ENCODE measurements at regions not wholly inside any gene's neighbourhood (a gene's known extent, or its start where the extent isn't known, plus 50 kb on each side); places are given as distances from the start of the nearest gene placed in this dataset.

DNA sequence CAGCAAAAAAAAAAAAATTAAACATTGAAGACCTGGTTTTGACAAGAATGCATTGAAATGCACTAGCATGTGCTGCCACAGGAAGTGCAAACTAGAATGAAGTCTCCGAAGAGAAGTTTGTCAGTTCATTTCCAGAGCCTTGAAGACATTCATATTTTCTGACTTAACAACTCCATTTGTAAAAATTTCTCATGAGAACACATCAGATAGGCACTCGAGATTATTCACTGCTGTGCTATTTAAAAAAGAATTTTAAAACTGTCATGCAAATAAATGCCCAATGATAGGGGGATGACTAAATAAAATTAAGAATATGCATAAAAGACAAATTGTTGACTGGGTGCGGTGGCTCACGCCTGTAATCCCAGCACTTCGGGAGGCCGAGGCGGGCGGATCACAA is 394.6 kb upstream of the JARID2 start:
- Histone ChIP-seq H3K9me3 (no peaks in the 10 kb centered on the region), H3K4me1 (no peaks in the 10 kb centered on the region), H3K4me3 (no peak overlapping the region), H3K27ac (no peak overlapping the region), H3K27me3 (no peaks in the 10 kb centered on the region), H3K36me3 (no peaks in the 10 kb centered on the region)
- in situ Hi-C loops (cut with MboI; ENCODE audit: low pct_ligation_motif_present in 1 of 4, low pct_unique_long_range_greater_than_20kb in 1 of 4, low sequenced_read_pairs in 3 of 4) (no loop called here), intact Hi-C loops (cut with DNase I; ENCODE audit: low total_unique reads) (no loop called here)
- DNase-seq, result no peak
- WGBS, 2 donors (ENCODE audit: low coverage in 1 of 2), result 91 to 92% methylated on average over 7 to 8 of the region's 8 CpGs
- no peak for TF ChIP-seq EP300 (IDR thresholded peaks at IDR 0.05; ENCODE audit: low read depth)
- TF ChIP-seq POLR2AphosphoS5 (IDR thresholded peaks at IDR 0.05), result no peak
- TF ChIP-seq, protein P1, sequence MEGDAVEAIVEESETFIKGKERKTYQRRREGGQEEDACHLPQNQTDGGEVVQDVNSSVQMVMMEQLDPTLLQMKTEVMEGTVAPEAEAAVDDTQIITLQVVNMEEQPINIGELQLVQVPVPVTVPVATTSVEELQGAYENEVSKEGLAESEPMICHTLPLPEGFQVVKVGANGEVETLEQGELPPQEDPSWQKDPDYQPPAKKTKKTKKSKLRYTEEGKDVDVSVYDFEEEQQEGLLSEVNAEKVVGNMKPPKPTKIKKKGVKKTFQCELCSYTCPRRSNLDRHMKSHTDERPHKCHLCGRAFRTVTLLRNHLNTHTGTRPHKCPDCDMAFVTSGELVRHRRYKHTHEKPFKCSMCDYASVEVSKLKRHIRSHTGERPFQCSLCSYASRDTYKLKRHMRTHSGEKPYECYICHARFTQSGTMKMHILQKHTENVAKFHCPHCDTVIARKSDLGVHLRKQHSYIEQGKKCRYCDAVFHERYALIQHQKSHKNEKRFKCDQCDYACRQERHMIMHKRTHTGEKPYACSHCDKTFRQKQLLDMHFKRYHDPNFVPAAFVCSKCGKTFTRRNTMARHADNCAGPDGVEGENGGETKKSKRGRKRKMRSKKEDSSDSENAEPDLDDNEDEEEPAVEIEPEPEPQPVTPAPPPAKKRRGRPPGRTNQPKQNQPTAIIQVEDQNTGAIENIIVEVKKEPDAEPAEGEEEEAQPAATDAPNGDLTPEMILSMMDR (IDR thresholded peaks at IDR 0.05), result no peak
- no peak for TF ChIP-seq POLR2A (IDR thresholded peaks at IDR 0.05)

DNA sequence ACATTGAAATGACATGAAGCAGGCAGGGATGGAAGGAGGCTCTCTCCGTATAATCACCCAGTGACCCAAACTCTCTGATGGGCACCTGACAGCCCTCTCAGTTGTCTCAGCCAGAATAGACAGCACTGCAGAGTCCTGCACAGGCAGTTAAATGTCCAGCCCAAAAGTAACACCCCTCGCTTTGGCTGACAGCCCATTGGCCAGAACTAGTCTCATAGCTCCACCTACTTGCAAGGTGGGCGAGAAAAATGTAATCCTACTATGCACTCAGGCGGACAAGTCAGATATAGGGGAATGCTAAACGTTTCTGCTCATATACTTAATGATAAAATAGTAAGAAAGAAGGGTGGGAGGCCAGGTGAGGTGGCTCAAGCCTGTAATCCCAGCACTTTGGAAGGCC is 393.5 kb upstream of the JARID2 start:
- WGBS, 2 donors (ENCODE audit: low coverage in 1 of 2), result 91% methylated on average over 5 of the region's 5 CpGs; no CpG with 5 or more reads in 1 of the 2 donors
- H3K36me3 ChIP-seq, result no peaks in the 10 kb centered on the region
- H3K9me3 ChIP-seq, result no peaks in the 10 kb centered on the region
- intact Hi-C loops (cut with DNase I; ENCODE audit: low total_unique reads) (no loop called here), in situ Hi-C loops (cut with MboI; ENCODE audit: low pct_ligation_motif_present in 1 of 4, low pct_unique_long_range_greater_than_20kb in 1 of 4, low sequenced_read_pairs in 3 of 4) (no loop called here)
- H3K27me3 ChIP-seq, result no peaks in the 10 kb centered on the region
- no peak overlapping the region for H3K27ac ChIP-seq
- no peaks in the 10 kb centered on the region for H3K4me1 ChIP-seq
- no peak overlapping the region for H3K4me3 ChIP-seq
- DNase-seq, result no peak
- TF ChIP-seq POLR2AphosphoS5 (IDR thresholded peaks at IDR 0.05), result no peak
- TF ChIP-seq, protein P1 (IDR thresholded peaks at IDR 0.05), result no peak
- TF ChIP-seq EP300 (IDR thresholded peaks at IDR 0.05; ENCODE audit: low read depth), result no peak
- no peak for TF ChIP-seq POLR2A (IDR thresholded peaks at IDR 0.05)

DNA sequence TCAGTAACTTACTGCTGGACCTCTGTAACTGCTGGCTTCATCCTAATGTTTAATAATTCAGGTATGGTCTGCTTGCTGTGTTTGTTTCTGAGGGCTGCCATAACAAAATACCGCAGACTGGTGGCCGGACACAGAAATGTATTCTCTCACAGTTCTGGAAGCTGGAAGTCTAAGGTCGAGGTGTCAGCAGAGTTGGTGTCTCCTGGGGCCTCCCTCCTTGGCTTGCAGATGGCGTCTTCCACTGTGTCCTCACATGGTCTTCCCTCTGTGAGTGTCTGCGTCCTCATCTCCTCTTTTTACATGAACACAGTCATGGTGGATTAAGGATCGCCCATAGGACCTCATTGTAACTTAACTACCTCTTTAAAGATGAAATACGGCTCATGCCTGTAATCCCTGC is 389.7 kb upstream of the JARID2 start:
- Histone ChIP-seq H3K36me3 (no peaks in the 10 kb centered on the region), H3K27me3 (no peaks in the 10 kb centered on the region), H3K27ac (no peak overlapping the region), H3K4me3 (no peak overlapping the region), H3K4me1 (no peaks in the 10 kb centered on the region), H3K9me3 (no peaks in the 10 kb centered on the region)
- intact Hi-C loops (cut with DNase I; ENCODE audit: low total_unique reads), result no loop called here
- 89 to 97% methylated on average over 6 to 7 of the region's 7 CpGs for WGBS, 2 donors (ENCODE audit: low coverage in 1 of 2)
- TF ChIP-seq, protein P1 (IDR thresholded peaks at IDR 0.05), result no peak
- TF ChIP-seq EP300 (IDR thresholded peaks at IDR 0.05; ENCODE audit: low read depth) (no peak), POLR2A (IDR thresholded peaks at IDR 0.05) (no peak), POLR2AphosphoS5 (IDR thresholded peaks at IDR 0.05) (no peak)
- no peak for DNase-seq
- in situ Hi-C loops (cut with MboI; ENCODE audit: low pct_ligation_motif_present in 1 of 4, low pct_unique_long_range_greater_than_20kb in 1 of 4, low sequenced_read_pairs in 3 of 4), result no loop called here

DNA sequence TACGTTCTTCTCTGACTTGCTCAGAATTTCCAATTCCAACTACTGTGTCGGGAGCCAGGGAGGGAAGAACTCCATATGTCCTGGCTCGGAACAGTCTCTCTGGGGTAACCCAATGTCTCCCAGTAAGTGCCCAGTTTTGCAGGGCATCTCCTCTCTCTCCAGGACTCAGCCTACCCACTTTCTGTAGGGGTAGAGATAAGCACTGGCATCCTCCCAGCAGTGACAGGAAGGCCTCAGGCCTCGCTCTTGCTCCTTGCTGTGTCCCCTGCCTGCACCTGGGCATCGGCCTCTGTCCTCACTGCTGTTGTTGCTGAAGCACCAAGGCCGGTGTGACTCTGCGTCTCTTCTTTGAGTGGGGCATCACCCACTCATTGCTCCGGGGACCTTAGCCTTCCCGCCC is 388.9 kb upstream of the JARID2 start:
- Histone ChIP-seq H3K9me3 (no peaks in the 10 kb centered on the region), H3K4me1 (no peaks in the 10 kb centered on the region), H3K27ac (no peak overlapping the region), H3K4me3 (no peak overlapping the region), H3K27me3 (no peaks in the 10 kb centered on the region), H3K36me3 (no peaks in the 10 kb centered on the region)
- intact Hi-C loops (cut with DNase I; ENCODE audit: low total_unique reads) (no loop called here), in situ Hi-C loops (cut with MboI; ENCODE audit: low pct_ligation_motif_present in 1 of 4, low pct_unique_long_range_greater_than_20kb in 1 of 4, low sequenced_read_pairs in 3 of 4) (no loop called here)
- DNase-seq, result no peak
- TF ChIP-seq EP300 (IDR thresholded peaks at IDR 0.05; ENCODE audit: low read depth) (no peak), POLR2AphosphoS5 (IDR thresholded peaks at IDR 0.05) (no peak), POLR2A (IDR thresholded peaks at IDR 0.05) (no peak)
- TF ChIP-seq, protein P1 (IDR thresholded peaks at IDR 0.05), result no peak
- 91 to 93% methylated on average over 3 to 9 of the region's 9 CpGs for WGBS, 2 donors (ENCODE audit: low coverage in 1 of 2)
